Right lobe of liver (tissue), 4 donors: ENCODE measurements at regions not wholly inside any gene's neighbourhood (a gene's known extent, or its start where the extent isn't known, plus 50 kb on each side); places are given as distances from the start of the nearest gene placed in this dataset.

Experiments used
- POLR2A ChIP-seq: fragments of 450-650 bp; IDR thresholded peaks from one replicate; pipeline ENCODE4 v1.6.1; 2017; ENCODE audit warnings: antibody characterized with exemption, mild to moderate bottlenecking
- TF ChIP-seq, protein P1 (sequence below), 4 donors: fragments of 200-600 bp in 3 of 4; fragments of 450-650 bp in 1 of 4; IDR thresholded peaks; one replicate each; pipeline versions ENCODE4 v1.5.1 to v1.8.0; 2016 to 2022; ENCODE audit warnings: antibody characterized with exemption in 4 of 4, mild to moderate bottlenecking in 2 of 4
- donor health status: DM: no; HTN: no; CAD: no.
- donor health status: DM: no; HTN: no; CAD: no.
- donor health status: DM: no; HTN: yes; CAD: no.

GRCh38 chr2:16716944-16717343 lies 51.3 kb upstream of the CYRIA start:
- TF ChIP-seq, protein P1, sequence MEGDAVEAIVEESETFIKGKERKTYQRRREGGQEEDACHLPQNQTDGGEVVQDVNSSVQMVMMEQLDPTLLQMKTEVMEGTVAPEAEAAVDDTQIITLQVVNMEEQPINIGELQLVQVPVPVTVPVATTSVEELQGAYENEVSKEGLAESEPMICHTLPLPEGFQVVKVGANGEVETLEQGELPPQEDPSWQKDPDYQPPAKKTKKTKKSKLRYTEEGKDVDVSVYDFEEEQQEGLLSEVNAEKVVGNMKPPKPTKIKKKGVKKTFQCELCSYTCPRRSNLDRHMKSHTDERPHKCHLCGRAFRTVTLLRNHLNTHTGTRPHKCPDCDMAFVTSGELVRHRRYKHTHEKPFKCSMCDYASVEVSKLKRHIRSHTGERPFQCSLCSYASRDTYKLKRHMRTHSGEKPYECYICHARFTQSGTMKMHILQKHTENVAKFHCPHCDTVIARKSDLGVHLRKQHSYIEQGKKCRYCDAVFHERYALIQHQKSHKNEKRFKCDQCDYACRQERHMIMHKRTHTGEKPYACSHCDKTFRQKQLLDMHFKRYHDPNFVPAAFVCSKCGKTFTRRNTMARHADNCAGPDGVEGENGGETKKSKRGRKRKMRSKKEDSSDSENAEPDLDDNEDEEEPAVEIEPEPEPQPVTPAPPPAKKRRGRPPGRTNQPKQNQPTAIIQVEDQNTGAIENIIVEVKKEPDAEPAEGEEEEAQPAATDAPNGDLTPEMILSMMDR (IDR thresholded peaks at IDR 0.05), result no peak
- TF ChIP-seq POLR2A, result no peak
